Small intestine (tissue), 7 donors: ENCODE measurements at regions not wholly inside any gene's neighbourhood (a gene's known extent, or its start where the extent isn't known, plus 50 kb on each side); places are given as distances from the start of the nearest gene placed in this dataset.

ENCODE experiments used
- DNase-seq, 2 donors: peaks; one replicate each; pipeline versions ENCODE4 v3.0.0 to v3.0.0-alpha.2; 2013
- FAIRE-seq: peaks from 2 replicates; lab custom pipeline; 2012; peaks lifted over from hg19 to GRCh38; lab: Jason Lieb, UNC
- H3K27ac ChIP-seq, 3 donors: one replicate each; pipeline ENCODE4 v1.5.1; 2013; ENCODE audit warnings: low read length in 2 of 3, mild to moderate bottlenecking in 2 of 3, control low read depth in 1 of 3, inconsistent platforms in 1 of 3, low read depth in 1 of 3, moderate library complexity in 1 of 3
- H3K27me3 ChIP-seq, 3 donors: one replicate each; pipeline ENCODE4 v1.6.1; 2013; ENCODE audit warnings: low read length in 3 of 3, inconsistent platforms in 1 of 3; ENCODE audit not compliant: control insufficient read depth in 3 of 3, insufficient read depth in 3 of 3
- H3K36me3 ChIP-seq, 3 donors: one replicate each; pipeline ENCODE4 v1.6.1; 2013; ENCODE audit warnings: low read length in 3 of 3, inconsistent platforms in 1 of 3, low read depth in 1 of 3, mild to moderate bottlenecking in 1 of 3, moderate library complexity in 1 of 3; ENCODE audit not compliant: control insufficient read depth in 3 of 3, insufficient read depth in 2 of 3
- H3K4me1 ChIP-seq, 3 donors: one replicate each; pipeline ENCODE4 v1.6.1; 2013; ENCODE audit warnings: low read length in 2 of 3, inconsistent platforms in 1 of 3, low read depth in 1 of 3, mild to moderate bottlenecking in 1 of 3, moderate library complexity in 1 of 3; ENCODE audit not compliant: control insufficient read depth in 3 of 3, insufficient read depth in 2 of 3
- H3K4me3 ChIP-seq, 3 donors: one replicate each; pipeline ENCODE4 v1.5.1; 2013; ENCODE audit warnings: low read length in 3 of 3, control low read depth in 1 of 3, inconsistent platforms in 1 of 3, low read depth in 1 of 3, mild to moderate bottlenecking in 1 of 3, moderate library complexity in 1 of 3
- H3K9me3 ChIP-seq, 2 donors: one replicate each; pipeline ENCODE4 v1.6.1; 2013; ENCODE audit warnings: low read depth in 1 of 2, low read length in 1 of 2; ENCODE audit not compliant: control insufficient read depth in 2 of 2, insufficient read depth in 1 of 2
- whole genome bisulfite sequencing, 3 donors: extraction: QIAGEN DNeasy Blood & Tissue Kit; methylation state at CpG; one replicate each; pipeline ENCODE4 v1.1.7; 2013; 5-methylcytosine and 5-hydroxymethylcytosine counted together
- donor health status: healthy with polysubstance abuse.
- donor health status: control.
- donor health status: control.
- donor health status: Bipolar disorder and iron deficiency.
- donor health status: healthy.

GRCh38 chr11:62061356-62062222, 62.2 kb upstream of the INCENP start:
- Histone ChIP-seq H3K9me3 (no peaks in the 10 kb centered on the region), H3K27ac (no peak overlapping the region), H3K4me3 (no peak overlapping the region), H3K27me3 (no peaks in the 10 kb centered on the region), H3K4me1 (no peaks in the 10 kb centered on the region), H3K36me3 (no peaks in the 10 kb centered on the region)
- whole genome bisulfite sequencing, 3 donors, result 71 to 76% (median 73%) methylated on average over 11 of the region's 11 CpGs
- DNase-seq (peak; percentile 38 to 55), FAIRE-seq (no peak)

- Histone ChIP-seq H3K4me1 (peaks cover 0 to 6% (median 0%) of the 10 kb centered on the region in 3 donors), H3K36me3 (no peaks in the 10 kb centered on the region), H3K27me3 (no peaks in the 10 kb centered on the region), H3K4me3 (no peak overlapping the region), H3K9me3 (peaks cover 0 to 10% of the 10 kb centered on the region in 2 donors), H3K27ac (no peak overlapping the region)
- FAIRE-seq, result no peak
- 68 to 93% (median 78%) methylated on average over 2 of the region's 2 CpGs for WGBS, 3 donors
- DNase-seq, result no peak
Observed at GRCh38 chr11:62057069-62057468, 66.7 kb upstream of the INCENP start.

GRCh38 chr11:62055970-62056369, 67.8 kb upstream of the INCENP start:
- no peak for FAIRE-seq
- peaks cover 0 to 6% (median 0%) of the 10 kb centered on the region in 3 donors for H3K4me1 ChIP-seq
- H3K9me3 ChIP-seq, result peaks cover 0 to 10% of the 10 kb centered on the region in 2 donors
- WGBS, 3 donors, result 56 to 82% (median 75%) methylated on average over 5 of the region's 5 CpGs
- H3K27ac ChIP-seq, result no peak overlapping the region
- H3K4me3 ChIP-seq, result no peak overlapping the region
- DNase-seq, result no peak
- no peaks in the 10 kb centered on the region for H3K36me3 ChIP-seq
- no peaks in the 10 kb centered on the region for H3K27me3 ChIP-seq

GRCh38 chr11:62054484-62055121, 69.2 kb upstream of the INCENP start:
- no peak overlapping the region for H3K27ac ChIP-seq
- FAIRE-seq (no peak), DNase-seq (peak; percentile 37 to 95)
- 16 to 61% (median 48%) methylated on average over 8 of the region's 8 CpGs for WGBS, 3 donors
- H3K4me3 ChIP-seq, result no peak overlapping the region
- peaks cover 0 to 10% of the 10 kb centered on the region in 2 donors for H3K9me3 ChIP-seq
- no peaks in the 10 kb centered on the region for H3K36me3 ChIP-seq
- H3K27me3 ChIP-seq, result no peaks in the 10 kb centered on the region
- H3K4me1 ChIP-seq, result peaks cover 0 to 8% (median 0%) of the 10 kb centered on the region in 3 donors

DNA sequence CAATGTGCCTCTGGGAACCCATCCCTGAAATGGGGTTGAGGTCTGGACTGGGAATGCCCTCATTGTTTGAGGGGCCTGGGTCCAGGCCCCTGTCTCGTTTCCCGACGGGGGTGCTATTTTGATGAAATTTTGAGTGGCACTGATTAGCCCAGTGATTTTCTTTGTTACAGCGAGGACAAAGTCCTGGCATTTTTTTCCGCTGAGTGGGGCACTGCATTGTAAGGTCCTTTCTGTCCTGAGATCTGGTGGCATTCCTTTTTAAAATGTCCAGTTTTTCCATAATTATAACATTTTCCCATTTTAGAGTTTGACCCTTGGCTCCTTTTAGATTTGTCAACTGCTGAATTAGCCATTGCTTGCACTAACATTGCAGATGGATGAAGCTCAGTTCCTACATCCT, 69.7 kb upstream of the INCENP start:
- H3K36me3 ChIP-seq, result no peaks in the 10 kb centered on the region
- WGBS, 3 donors, result 25 to 80% (median 47%) methylated on average over 5 of the region's 5 CpGs
- no peak overlapping the region for H3K27ac ChIP-seq
- no peak overlapping the region for H3K4me3 ChIP-seq
- FAIRE-seq, result no peak
- DNase-seq, result peak in 1 of 2 donors; percentile 62
- peaks cover 0 to 12% (median 0%) of the 10 kb centered on the region in 3 donors for H3K4me1 ChIP-seq
- no peaks in the 10 kb centered on the region for H3K27me3 ChIP-seq
- H3K9me3 ChIP-seq, result peaks cover 0 to 10% of the 10 kb centered on the region in 2 donors

DNA sequence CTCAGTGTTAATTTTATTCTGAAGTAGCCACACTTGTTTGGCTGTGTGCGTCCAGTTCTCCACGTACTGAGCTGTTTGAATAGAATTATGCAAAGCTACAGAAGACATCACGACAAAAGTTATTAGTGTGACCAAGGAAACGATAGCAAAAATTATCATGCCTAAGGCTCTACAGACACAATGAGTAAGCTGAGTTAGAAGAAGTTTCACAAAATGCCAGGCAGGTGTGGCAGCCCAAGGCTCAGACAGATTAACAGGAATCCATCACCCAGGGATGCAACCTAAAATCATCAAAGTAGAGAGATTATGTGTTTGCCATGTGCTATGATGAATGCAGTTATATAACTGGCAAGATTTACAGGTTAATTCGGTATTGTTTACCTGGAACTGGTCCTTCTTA, 73.1 kb upstream of the INCENP start:
- DNase-seq (no peak), FAIRE-seq (no peak)
- WGBS, 3 donors, result 81 to 88% (median 86%) methylated on average over 5 of the region's 5 CpGs
- Histone ChIP-seq H3K4me1 (peaks cover 3 to 40% (median 5%) of the 10 kb centered on the region in 3 donors), H3K27me3 (no peaks in the 10 kb centered on the region), H3K4me3 (no peak overlapping the region), H3K9me3 (peaks cover 0 to 10% of the 10 kb centered on the region in 2 donors), H3K27ac (no peak overlapping the region), H3K36me3 (no peaks in the 10 kb centered on the region)

DNA sequence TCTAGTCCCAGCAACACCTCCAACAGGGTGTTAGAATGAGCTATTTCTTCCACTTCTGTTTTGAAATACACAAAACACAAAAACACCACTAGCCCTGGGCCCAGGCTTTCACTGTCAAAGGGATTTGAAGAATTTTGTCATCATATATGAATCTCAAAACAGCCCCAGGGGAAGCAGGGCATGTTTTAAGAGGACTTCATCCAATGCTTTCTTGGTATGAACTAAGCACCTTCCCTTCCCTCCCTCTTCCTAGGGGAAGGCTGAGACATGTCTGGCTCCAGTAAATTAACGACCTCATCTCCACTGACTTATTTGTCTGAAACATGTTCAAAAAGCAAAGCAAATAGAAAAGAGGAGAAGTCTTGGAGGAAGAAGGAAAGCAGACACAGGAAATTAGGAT, 75.7 kb upstream of the INCENP start:
- H3K4me3 ChIP-seq, result no peak overlapping the region
- FAIRE-seq, result no peak
- 32 to 57% (median 36%) methylated on average over 1 of the region's 1 CpG for WGBS, 3 donors
- H3K36me3 ChIP-seq, result no peaks in the 10 kb centered on the region
- no peak overlapping the region for H3K27ac ChIP-seq
- no peaks in the 10 kb centered on the region for H3K9me3 ChIP-seq
- DNase-seq, result no peak
- H3K27me3 ChIP-seq, result no peaks in the 10 kb centered on the region
- H3K4me1 ChIP-seq, result peaks cover 3 to 61% (median 9%) of the 10 kb centered on the region in 3 donors

GRCh38 chr11:62046568-62047100, 77.2 kb upstream of the INCENP start:
- 15 to 63% (median 32%) methylated on average over 8 of the region's 8 CpGs for WGBS, 3 donors
- H3K9me3 ChIP-seq, result no peaks in the 10 kb centered on the region
- H3K27me3 ChIP-seq, result no peaks in the 10 kb centered on the region
- FAIRE-seq (no peak), DNase-seq (peak; percentile 55 to 58)
- H3K27ac ChIP-seq, result peak overlapping the region; percentile 51 to 85 (median 64)
- no peaks in the 10 kb centered on the region for H3K36me3 ChIP-seq
- H3K4me3 ChIP-seq, result no peak overlapping the region
- peaks cover 3 to 69% (median 9%) of the 10 kb centered on the region in 3 donors for H3K4me1 ChIP-seq
